GM12873 (cell line): ENCODE measurements at regions not wholly inside any gene's neighbourhood (a gene's known extent, or its start where the extent isn't known, plus 50 kb on each side); places are given as distances from the start of the nearest gene placed in this dataset.

ENCODE experiments used
- TF ChIP-seq, protein P1 (sequence below): IDR thresholded peaks from 2 replicates; pipeline ENCODE4 v1.5.1; 2012; ENCODE audit warnings: low read depth, mild to moderate bottlenecking, moderate library complexity, low read length, control low read depth; ENCODE audit not compliant: insufficient read depth; ENCODE audit errors: missing control alignments

DNA sequence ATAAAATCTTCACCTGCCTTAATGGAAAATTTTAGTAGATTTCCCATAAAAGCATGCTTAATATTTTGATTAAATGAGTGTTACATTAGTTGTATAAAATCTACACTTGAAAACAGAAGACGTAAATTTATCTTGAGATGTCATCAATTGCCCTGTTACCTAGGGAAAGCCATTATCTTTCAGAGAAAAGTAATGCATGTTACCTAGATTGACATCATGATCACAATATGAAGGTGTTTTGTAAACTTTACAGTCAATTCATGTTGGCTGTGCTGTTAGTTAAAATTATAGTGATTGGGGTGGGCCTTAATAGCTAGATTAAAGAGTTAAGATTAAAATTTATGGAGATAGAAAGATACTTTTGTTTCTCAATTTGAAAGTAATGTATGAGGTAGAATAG lies 293.2 kb upstream of the PCDH18 start:
- TF ChIP-seq, protein P1, sequence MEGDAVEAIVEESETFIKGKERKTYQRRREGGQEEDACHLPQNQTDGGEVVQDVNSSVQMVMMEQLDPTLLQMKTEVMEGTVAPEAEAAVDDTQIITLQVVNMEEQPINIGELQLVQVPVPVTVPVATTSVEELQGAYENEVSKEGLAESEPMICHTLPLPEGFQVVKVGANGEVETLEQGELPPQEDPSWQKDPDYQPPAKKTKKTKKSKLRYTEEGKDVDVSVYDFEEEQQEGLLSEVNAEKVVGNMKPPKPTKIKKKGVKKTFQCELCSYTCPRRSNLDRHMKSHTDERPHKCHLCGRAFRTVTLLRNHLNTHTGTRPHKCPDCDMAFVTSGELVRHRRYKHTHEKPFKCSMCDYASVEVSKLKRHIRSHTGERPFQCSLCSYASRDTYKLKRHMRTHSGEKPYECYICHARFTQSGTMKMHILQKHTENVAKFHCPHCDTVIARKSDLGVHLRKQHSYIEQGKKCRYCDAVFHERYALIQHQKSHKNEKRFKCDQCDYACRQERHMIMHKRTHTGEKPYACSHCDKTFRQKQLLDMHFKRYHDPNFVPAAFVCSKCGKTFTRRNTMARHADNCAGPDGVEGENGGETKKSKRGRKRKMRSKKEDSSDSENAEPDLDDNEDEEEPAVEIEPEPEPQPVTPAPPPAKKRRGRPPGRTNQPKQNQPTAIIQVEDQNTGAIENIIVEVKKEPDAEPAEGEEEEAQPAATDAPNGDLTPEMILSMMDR = no peak

DNA sequence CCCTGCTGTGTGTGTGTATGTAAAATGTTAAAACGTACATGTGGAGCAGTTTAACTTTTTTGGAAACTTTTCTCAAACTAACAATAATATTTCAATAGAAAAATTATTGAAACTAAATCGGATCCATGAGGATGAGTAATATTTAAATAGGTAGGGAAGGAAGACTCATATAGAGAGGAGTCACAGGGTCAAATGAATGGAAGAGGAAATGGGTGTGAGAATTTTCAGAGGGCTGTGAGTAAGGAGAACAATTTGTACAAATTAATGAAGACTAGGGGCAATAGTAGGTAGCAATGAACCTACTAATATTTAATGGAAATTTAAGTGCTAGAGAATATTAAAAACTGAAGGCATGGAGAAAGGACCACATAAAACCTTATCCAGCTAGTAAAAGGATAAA lies 290.7 kb upstream of the PCDH18 start:
- TF ChIP-seq, protein P1 = no peak

DNA sequence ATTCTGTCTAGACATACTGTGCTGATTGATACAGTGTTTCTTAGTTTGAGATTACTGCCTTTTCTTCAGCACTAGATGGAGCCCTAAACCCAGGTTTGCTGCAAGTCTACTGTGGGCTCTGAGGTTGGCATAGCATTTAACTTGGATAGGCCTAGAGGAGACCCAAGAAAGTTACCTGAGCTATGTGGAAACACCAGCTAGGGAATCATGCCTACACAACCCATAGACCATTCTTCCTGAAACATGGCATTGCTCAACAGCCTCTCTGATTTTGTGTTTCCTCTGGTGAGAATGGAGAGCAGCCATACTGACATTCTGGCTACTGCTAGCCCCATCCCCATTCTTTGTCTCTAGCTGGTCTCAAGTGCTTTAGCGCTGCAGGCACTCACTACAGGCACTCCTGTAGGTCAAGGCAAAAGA lies 287.7 kb upstream of the PCDH18 start:
- TF ChIP-seq, protein P1 = peak; percentile 63

DNA sequence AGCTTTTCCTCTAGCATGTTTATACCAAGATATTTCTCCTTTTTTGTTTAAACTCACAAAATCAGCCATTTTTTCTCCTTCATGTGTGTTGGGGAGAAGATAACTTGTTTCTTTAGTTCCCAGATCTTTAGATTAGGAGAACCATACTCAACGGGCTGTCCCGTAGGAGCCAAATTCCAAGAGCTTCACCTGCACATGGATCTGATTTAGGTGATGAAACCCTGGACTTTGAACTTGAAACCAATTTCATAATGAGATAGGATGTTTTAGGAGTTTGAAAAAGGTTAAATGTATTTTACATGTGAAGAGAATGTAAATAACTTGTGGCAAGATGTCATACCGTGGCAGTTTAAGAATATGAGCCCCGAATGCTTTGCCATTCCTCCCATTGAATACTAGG lies 280.0 kb upstream of the PCDH18 start:
- TF ChIP-seq, protein P1 = no peak

DNA sequence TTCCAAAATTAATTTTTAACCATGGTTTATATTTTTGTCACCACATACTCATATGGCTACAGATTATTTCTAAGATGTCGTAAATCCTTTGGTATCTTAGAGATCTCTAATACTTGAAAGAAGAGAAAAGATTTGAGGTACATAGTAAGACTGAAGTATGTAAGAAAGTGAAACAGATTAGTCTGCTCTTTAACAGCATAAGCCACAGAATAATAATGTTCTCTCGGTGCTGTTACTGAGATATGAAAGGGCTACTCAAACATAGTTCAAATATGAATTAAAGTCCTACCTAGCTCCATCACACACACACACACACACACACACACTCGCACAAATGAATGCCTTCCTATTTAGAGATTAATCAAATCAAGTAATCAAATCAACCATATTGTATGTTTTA lies 274.1 kb upstream of the PCDH18 start:
- TF ChIP-seq, protein P1 = no peak

DNA sequence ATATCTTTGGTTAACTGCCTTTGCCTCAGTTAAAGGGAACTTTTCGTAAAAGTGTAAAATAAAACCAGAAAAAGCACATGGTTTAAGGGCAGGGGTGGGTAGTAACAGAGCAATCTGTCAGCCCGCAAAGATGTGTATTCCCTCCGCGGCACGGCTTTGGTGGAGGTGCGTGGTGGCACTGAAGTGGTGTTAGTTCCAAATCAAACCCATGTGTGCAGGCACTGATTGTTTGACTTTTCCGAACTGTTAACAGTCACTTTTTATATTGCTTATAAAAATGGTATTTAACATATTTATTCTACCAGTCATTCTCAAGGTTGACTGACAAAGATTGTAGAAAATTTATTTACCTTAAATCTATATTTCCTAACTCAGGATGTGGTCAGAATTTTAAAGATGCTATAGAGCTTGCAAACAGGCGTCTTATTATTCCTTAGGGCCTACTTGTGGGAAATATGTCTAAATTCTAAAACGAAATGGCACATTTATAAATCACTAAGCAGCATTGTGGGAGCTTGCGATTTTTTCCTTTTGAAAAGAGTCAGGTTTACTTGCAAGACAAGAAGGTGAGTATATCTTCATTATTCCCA lies 272.7 kb upstream of the PCDH18 start:
- TF ChIP-seq, protein P1 = no peak

DNA sequence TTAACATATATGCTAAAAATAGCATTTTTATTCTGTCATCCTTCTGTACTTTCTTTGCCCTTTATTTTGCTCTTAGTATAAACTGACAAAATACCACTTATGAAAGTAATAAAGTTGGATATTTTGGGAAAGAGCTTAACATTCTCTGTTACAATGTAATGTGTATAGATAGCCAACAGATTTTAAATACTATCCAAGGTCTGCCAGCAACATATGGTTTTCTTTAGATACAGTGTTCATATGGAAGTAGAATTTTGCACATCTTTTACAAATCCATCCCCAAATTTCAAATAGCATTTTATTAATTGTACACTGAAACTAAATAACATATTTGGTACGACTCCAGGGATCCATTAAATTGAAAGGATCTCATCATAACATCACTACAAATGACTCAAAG lies 268.6 kb upstream of the PCDH18 start:
- TF ChIP-seq, protein P1 = no peak

DNA sequence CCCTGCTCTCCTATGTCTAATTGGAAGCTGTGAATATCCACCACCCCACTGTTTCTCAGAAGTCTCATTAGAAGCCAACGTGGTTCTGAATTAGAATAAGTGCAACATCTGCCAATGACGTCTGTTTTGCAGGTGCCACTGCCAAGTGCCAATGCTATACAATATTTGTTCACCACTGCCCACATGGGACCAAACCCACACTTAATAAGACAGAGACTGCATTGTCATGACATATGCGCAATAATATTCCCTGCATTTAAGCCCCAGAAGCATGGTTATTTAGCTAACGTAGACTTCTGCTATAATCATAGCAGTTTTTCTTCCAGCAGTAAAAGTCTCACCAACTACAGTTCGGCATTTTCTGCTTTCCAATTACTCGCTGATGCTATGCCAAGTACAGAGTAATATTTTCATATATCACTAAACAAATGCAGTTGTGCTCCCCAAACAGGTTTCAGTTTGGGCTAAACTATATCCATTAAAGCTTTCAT lies 262.5 kb upstream of the PCDH18 start:
- TF ChIP-seq, protein P1 = no peak
